WTC11 (cell line): ENCODE measurements at regions not wholly inside any gene's neighbourhood (a gene's known extent, or its start where the extent isn't known, plus 50 kb on each side); places are given as distances from the start of the nearest gene placed in this dataset.

Source experiments
- ATF2 ChIP-seq: sonication (generic); formaldehyde crosslinking; IDR thresholded peaks from 2 replicates; pipeline ENCODE4 v1.8.1; 2022; ENCODE audit warnings: low read depth, missing genetic modification reagents, borderline replicate concordance
- ATF3 ChIP-seq: sonication (generic); formaldehyde crosslinking; conservative IDR thresholded peaks from 2 replicates; pipeline ENCODE4 v1.8.1; 2022; ENCODE audit warnings: mild to moderate bottlenecking, missing genetic modification reagents
- CREB1 ChIP-seq: sonication (generic); formaldehyde crosslinking; IDR thresholded peaks from 2 replicates; pipeline ENCODE4 v1.8.0; 2023; ENCODE audit warnings: mild to moderate bottlenecking, missing genetic modification reagents
- CTCF ChIP-seq: fragments of 200-600 bp; IDR thresholded peaks from 2 replicates; pipeline ENCODE4 v1.8.0; 2022; ENCODE audit warnings: antibody characterized with exemption
- E2F1 ChIP-seq: sonication (generic); formaldehyde crosslinking; IDR thresholded peaks from 2 replicates; pipeline ENCODE4 v1.8.0; 2022; ENCODE audit warnings: mild to moderate bottlenecking, missing genetic modification reagents
- HMGXB4 ChIP-seq: sonication (generic); formaldehyde crosslinking; IDR thresholded peaks from 2 replicates; pipeline ENCODE4 v1.8.1; 2023; ENCODE audit warnings: mild to moderate bottlenecking, moderate library complexity, missing genetic modification reagents
- MAX ChIP-seq: sonication (generic); formaldehyde crosslinking; IDR thresholded peaks from 2 replicates; pipeline ENCODE4 v1.8.0; 2022; ENCODE audit warnings: mild to moderate bottlenecking, missing genetic modification reagents
- NFYB ChIP-seq: sonication (generic); formaldehyde crosslinking; conservative IDR thresholded peaks from 2 replicates; pipeline ENCODE4 v1.8.0; 2022; ENCODE audit warnings: low read depth, missing genetic modification reagents
- SP1 ChIP-seq: sonication (generic); formaldehyde crosslinking; conservative IDR thresholded peaks from 2 replicates; pipeline ENCODE4 v1.8.1; 2022; ENCODE audit warnings: missing genetic modification reagents
- TCF7 ChIP-seq: sonication (generic); formaldehyde crosslinking; IDR thresholded peaks from 2 replicates; pipeline ENCODE4 v1.8.0; 2022; ENCODE audit warnings: mild to moderate bottlenecking, low read depth, missing genetic modification reagents, moderate library complexity
- ZBTB21 ChIP-seq: sonication (generic); formaldehyde crosslinking; IDR thresholded peaks from 2 replicates; pipeline ENCODE4 v1.8.1; 2023; ENCODE audit warnings: mild to moderate bottlenecking, missing genetic modification reagents, borderline replicate concordance
- ZNF396 ChIP-seq: fragments of 250-450 bp; sonication (Bioruptor Pico); IDR thresholded peaks from 2 replicates; pipeline ENCODE4 v1.8.0; 2021; ENCODE audit warnings: mild to moderate bottlenecking, moderate library complexity, borderline replicate concordance
- TF ChIP-seq, protein P1 (sequence below): sonication (generic); formaldehyde crosslinking; IDR thresholded peaks from 2 replicates; pipeline ENCODE4 v1.8.1; 2023; ENCODE audit warnings: mild to moderate bottlenecking, missing genetic modification reagents, moderate library complexity
- TF ChIP-seq, protein P2 (sequence below): sonication (generic); formaldehyde crosslinking; IDR thresholded peaks from 2 replicates; pipeline ENCODE4 v1.8.1; 2022; ENCODE audit warnings: mild to moderate bottlenecking, moderate library complexity, missing genetic modification reagents

DNA sequence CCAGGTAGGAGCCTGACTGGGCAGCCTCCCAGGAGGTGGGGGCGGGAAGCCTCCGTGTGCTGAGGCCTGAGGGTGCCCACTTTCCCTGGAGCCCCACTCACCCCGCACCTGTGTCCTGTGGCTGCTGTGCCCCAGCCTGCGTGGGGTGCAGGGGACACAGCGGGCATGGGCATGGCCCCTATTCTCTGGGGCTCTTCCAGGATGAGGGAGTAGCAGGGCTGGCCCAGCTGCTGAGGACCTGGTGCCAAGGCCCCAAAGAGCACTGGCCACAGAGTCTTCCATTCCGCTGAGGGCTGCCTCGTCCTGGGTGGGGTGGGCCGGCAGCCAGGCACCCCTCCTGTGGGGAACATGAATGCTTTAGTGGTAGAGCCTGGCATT, 51.7 kb upstream of the SORCS2 start:
- TF ChIP-seq, protein P1, sequence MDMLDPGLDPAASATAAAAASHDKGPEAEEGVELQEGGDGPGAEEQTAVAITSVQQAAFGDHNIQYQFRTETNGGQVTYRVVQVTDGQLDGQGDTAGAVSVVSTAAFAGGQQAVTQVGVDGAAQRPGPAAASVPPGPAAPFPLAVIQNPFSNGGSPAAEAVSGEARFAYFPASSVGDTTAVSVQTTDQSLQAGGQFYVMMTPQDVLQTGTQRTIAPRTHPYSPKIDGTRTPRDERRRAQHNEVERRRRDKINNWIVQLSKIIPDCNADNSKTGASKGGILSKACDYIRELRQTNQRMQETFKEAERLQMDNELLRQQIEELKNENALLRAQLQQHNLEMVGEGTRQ (CRISPR knock-in tag), result no peak
- TF ChIP-seq HMGXB4 (CRISPR knock-in tag) (no peak), CTCF (no peak), ATF3 (no peak), NFYB (CRISPR knock-in tag) (no peak), E2F1 (CRISPR knock-in tag) (no peak), ZBTB21 (CRISPR knock-in tag) (no peak), CREB1 (no peak), MAX (CRISPR knock-in tag) (no peak), ZNF396 (CRISPR knock-in tag) (no peak), TCF7 (CRISPR knock-in tag) (no peak), SP1 (CRISPR knock-in tag) (no peak), ATF2 (CRISPR knock-in tag) (no peak)
- TF ChIP-seq, protein P2, sequence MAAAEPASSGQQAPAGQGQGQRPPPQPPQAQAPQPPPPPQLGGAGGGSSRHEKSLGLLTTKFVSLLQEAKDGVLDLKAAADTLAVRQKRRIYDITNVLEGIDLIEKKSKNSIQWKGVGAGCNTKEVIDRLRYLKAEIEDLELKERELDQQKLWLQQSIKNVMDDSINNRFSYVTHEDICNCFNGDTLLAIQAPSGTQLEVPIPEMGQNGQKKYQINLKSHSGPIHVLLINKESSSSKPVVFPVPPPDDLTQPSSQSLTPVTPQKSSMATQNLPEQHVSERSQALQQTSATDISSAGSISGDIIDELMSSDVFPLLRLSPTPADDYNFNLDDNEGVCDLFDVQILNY (CRISPR knock-in tag), result no peak
